ENCODE measurements at regions not wholly inside any gene's neighbourhood (a gene's known extent, or its start where the extent isn't known, plus 50 kb on each side); places are given as distances from the start of the nearest gene placed in this dataset.

DNA sequence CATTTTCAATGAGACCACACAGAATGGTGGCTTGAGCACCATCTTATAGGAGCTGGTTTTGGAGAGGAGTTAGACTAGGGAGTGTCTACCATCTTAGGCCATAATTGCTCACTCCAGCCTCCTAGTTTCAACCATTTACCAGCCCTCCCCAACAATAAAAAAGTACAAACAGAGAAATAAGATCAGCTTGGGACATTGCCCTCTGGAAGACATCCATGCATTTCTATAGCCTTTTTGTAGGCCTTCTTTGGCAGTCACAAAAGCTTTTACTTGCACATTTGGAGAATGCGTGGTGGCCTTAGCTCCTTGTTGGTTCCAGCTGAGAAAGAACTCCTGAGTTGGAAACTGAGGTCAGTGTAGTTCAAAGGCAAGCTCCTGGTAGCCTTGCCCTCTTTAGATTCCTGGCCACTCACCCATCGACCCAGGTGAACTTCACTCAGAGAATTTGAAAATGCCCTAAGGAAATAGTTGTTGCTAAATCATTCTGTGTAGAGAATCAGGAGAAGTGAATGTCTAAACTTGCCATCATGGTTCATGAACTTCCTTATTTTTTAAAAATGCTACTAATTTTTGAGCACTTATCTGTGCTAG lies 301.7 kb upstream of the PROX1 start:
- TF ChIP-seq POLR2A (IDR thresholded peaks at IDR 0.05; ENCODE audit: low read depth, low read length), result no peak
- TF ChIP-seq, protein P1, sequence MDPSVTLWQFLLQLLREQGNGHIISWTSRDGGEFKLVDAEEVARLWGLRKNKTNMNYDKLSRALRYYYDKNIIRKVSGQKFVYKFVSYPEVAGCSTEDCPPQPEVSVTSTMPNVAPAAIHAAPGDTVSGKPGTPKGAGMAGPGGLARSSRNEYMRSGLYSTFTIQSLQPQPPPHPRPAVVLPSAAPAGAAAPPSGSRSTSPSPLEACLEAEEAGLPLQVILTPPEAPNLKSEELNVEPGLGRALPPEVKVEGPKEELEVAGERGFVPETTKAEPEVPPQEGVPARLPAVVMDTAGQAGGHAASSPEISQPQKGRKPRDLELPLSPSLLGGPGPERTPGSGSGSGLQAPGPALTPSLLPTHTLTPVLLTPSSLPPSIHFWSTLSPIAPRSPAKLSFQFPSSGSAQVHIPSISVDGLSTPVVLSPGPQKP (IDR thresholded peaks at IDR 0.05; ENCODE audit: borderline replicate concordance, low read depth, low read length), result no peak
- TF ChIP-seq, protein P2, sequence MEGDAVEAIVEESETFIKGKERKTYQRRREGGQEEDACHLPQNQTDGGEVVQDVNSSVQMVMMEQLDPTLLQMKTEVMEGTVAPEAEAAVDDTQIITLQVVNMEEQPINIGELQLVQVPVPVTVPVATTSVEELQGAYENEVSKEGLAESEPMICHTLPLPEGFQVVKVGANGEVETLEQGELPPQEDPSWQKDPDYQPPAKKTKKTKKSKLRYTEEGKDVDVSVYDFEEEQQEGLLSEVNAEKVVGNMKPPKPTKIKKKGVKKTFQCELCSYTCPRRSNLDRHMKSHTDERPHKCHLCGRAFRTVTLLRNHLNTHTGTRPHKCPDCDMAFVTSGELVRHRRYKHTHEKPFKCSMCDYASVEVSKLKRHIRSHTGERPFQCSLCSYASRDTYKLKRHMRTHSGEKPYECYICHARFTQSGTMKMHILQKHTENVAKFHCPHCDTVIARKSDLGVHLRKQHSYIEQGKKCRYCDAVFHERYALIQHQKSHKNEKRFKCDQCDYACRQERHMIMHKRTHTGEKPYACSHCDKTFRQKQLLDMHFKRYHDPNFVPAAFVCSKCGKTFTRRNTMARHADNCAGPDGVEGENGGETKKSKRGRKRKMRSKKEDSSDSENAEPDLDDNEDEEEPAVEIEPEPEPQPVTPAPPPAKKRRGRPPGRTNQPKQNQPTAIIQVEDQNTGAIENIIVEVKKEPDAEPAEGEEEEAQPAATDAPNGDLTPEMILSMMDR (conservative IDR thresholded peaks at IDR 0.05; ENCODE audit: low read depth, low read length), result no peak
- no peak for TF ChIP-seq SMC3 (IDR thresholded peaks at IDR 0.05; ENCODE audit: low read depth, low read length)
- TF ChIP-seq MAFK (IDR thresholded peaks at IDR 0.05; ENCODE audit: low read depth, low read length), result no peak
- no peak for TF ChIP-seq RFX5 (IDR thresholded peaks at IDR 0.05; ENCODE audit: low read depth, low read length)
- no peak for TF ChIP-seq RAD21 (IDR thresholded peaks at IDR 0.05; ENCODE audit: low read length)
- TF ChIP-seq NFE2L2 (IDR thresholded peaks at IDR 0.05; ENCODE audit: low read depth, low read length), result no peak
- no peak for TF ChIP-seq CHD1 (IDR thresholded peaks at IDR 0.05; ENCODE audit: low read depth, low read length)
- TF ChIP-seq CEBPB (IDR thresholded peaks at IDR 0.05; ENCODE audit: low read depth, low read length), result no peak
- TF ChIP-seq RCOR1 (IDR thresholded peaks at IDR 0.05; ENCODE audit: insufficient replicate concordance, low read length), result no peak

Data from IMR-90 (cell line).